WTC11 (cell line): ENCODE measurements at regions not wholly inside any gene's neighbourhood (a gene's known extent, or its start where the extent isn't known, plus 50 kb on each side); places are given as distances from the start of the nearest gene placed in this dataset.

ENCODE experiments used
- ATAC-seq: fragments of 200-7000 bp; cut with Tn5 transposase; 2 replicates; pipeline ENCODE4 v1.10.0; 2021; ENCODE audit warnings: mild to moderate bottlenecking, moderate library complexity
- CTCF ChIA-PET: fragments of 300-600 bp; sonication (Branson Sonifier 250); formaldehyde crosslinking; loops from one replicate; lab custom pipeline; 2021; ENCODE audit warnings: antibody characterized with exemption; lab: Charles Lee
- POLR2A ChIA-PET: fragments of 350-600 bp; sonication (Branson Sonifier 250); formaldehyde crosslinking; loops from one replicate; lab custom pipeline; 2021; ENCODE audit warnings: antibody characterized with exemption; lab: Charles Lee
- DNase-seq: peaks from one replicate; pipeline ENCODE4 v3.0.0; 2021; ENCODE audit warnings: low spot score
- H3K27ac Mint-ChIP-seq: 2 replicates; pipeline ENCODE4 v1.8.0; 2021; ENCODE audit warnings: mixed read lengths
- H3K27me3 Mint-ChIP-seq: 2 replicates; pipeline ENCODE4 v1.8.0; 2021; ENCODE audit warnings: low read depth, mild to moderate bottlenecking, moderate library complexity, mixed read lengths
- H3K36me3 Mint-ChIP-seq: 2 replicates; pipeline ENCODE4 v1.8.0; 2021; ENCODE audit warnings: mixed read lengths
- H3K4me1 Mint-ChIP-seq: 2 replicates; pipeline ENCODE4 v1.8.0; 2022; ENCODE audit warnings: mixed read lengths
- H3K4me3 Mint-ChIP-seq: 2 replicates; pipeline ENCODE4 v1.8.0; 2021; ENCODE audit warnings: mild to moderate bottlenecking, moderate library complexity, mixed read lengths
- H3K9me3 Mint-ChIP-seq: 2 replicates; pipeline ENCODE4 v1.8.0; 2021; ENCODE audit warnings: mixed read lengths
- CREB1 ChIP-seq: sonication (generic); formaldehyde crosslinking; IDR thresholded peaks from 2 replicates; pipeline ENCODE4 v1.8.0; 2023; ENCODE audit warnings: mild to moderate bottlenecking, missing genetic modification reagents
- GRHL2 ChIP-seq: fragments of 250-450 bp; sonication (Bioruptor Pico); IDR thresholded peaks from 2 replicates; pipeline ENCODE4 v1.8.0; 2022; ENCODE audit warnings: mild to moderate bottlenecking, moderate library complexity; ENCODE audit not compliant: insufficient replicate concordance, severe bottlenecking
- KAT7 ChIP-seq: sonication (generic); formaldehyde crosslinking; IDR thresholded peaks from 2 replicates; pipeline ENCODE4 v1.8.1; 2023; ENCODE audit warnings: missing genetic modification reagents, mild to moderate bottlenecking, borderline replicate concordance
- SOX15 ChIP-seq: fragments of 250-450 bp; sonication (Bioruptor Pico); IDR thresholded peaks from 2 replicates; pipeline ENCODE4 v1.9.0; 2021; ENCODE audit warnings: mild to moderate bottlenecking
- SP1 ChIP-seq: sonication (generic); formaldehyde crosslinking; conservative IDR thresholded peaks from 2 replicates; pipeline ENCODE4 v1.8.1; 2022; ENCODE audit warnings: missing genetic modification reagents
- ZNF671 ChIP-seq: fragments of 250-450 bp; sonication (Bioruptor Pico); IDR thresholded peaks from 2 replicates; pipeline ENCODE4 v1.8.0; 2021; ENCODE audit warnings: mild to moderate bottlenecking
- TF ChIP-seq, protein P1 (sequence below): fragments of 250-450 bp; sonication (Bioruptor Pico); IDR thresholded peaks from 2 replicates; pipeline ENCODE4 v1.9.0; 2021; ENCODE audit warnings: mild to moderate bottlenecking
- TF ChIP-seq, protein P2 (sequence below): sonication (generic); formaldehyde crosslinking; IDR thresholded peaks from 2 replicates; pipeline ENCODE4 v1.8.1; 2022; ENCODE audit warnings: mild to moderate bottlenecking, missing genetic modification reagents, moderate library complexity, borderline replicate concordance
- TF ChIP-seq, protein P3 (sequence below): fragments of 250-450 bp; sonication (Bioruptor Pico); IDR thresholded peaks from 2 replicates; pipeline ENCODE4 v1.9.0; 2021; ENCODE audit warnings: mild to moderate bottlenecking
- TF ChIP-seq, protein P4 (sequence below): sonication (generic); formaldehyde crosslinking; IDR thresholded peaks from 2 replicates; pipeline ENCODE4 v1.8.1; 2023; ENCODE audit warnings: mild to moderate bottlenecking, moderate library complexity, missing genetic modification reagents
- TF ChIP-seq, protein P5 (sequence below): sonication (generic); formaldehyde crosslinking; IDR thresholded peaks from 2 replicates; pipeline ENCODE4 v1.8.0; 2022; ENCODE audit warnings: mild to moderate bottlenecking, missing genetic modification reagents
- TF ChIP-seq, protein P6 (sequence below): sonication (generic); formaldehyde crosslinking; conservative IDR thresholded peaks from 2 replicates; pipeline ENCODE4 v1.8.1; 2023; ENCODE audit warnings: mild to moderate bottlenecking, low read depth, missing genetic modification reagents, moderate library complexity
- TF ChIP-seq, protein P7 (sequence below): sonication (generic); formaldehyde crosslinking; IDR thresholded peaks from 2 replicates; pipeline ENCODE4 v1.8.0; 2023; ENCODE audit warnings: mild to moderate bottlenecking, missing genetic modification reagents
- TF ChIP-seq, protein P8 (sequence below): sonication (generic); formaldehyde crosslinking; IDR thresholded peaks from 2 replicates; pipeline ENCODE4 v1.8.0; 2023; ENCODE audit warnings: missing genetic modification reagents, mild to moderate bottlenecking, borderline replicate concordance

DNA sequence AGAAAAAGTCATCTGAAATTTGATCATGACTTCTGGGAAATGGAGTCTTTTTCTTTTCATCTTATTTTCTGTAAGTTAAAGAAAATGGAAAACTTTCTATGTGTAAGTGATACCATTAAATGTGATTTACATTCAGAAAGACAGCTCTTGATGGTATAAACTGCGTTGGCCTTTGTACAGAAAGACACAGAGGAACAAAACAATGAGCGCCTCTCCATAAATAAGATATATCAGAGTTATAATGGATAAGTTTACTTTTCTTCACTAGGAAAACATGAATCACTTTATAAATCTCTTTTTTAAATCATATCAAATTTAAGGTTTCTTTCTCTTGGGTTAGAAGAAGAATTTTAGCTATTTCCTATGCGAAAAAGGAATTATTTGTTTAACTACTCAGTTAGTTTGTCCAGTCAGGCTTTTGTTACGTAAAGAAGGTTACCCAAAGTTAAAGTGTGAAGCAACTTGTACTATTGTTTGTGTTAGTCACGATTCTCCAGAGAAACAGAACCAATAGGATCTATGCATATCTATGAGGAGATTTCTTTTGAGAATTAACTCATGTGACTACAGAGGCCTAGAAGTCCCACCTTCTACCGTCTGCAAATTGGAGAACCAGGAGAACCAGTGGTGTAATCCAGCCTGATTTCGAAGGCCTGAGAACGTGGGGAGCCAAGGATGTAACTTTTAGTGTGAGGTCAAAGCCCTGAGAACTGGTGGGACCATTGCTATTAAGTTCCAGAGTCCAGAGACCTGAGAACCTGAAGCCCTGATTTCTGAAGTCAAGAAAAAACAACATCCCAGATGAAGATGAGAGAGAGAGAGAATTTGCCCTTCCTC is 295.4 kb upstream of the KCNJ16 start (continued):
- TF ChIP-seq, protein P1, sequence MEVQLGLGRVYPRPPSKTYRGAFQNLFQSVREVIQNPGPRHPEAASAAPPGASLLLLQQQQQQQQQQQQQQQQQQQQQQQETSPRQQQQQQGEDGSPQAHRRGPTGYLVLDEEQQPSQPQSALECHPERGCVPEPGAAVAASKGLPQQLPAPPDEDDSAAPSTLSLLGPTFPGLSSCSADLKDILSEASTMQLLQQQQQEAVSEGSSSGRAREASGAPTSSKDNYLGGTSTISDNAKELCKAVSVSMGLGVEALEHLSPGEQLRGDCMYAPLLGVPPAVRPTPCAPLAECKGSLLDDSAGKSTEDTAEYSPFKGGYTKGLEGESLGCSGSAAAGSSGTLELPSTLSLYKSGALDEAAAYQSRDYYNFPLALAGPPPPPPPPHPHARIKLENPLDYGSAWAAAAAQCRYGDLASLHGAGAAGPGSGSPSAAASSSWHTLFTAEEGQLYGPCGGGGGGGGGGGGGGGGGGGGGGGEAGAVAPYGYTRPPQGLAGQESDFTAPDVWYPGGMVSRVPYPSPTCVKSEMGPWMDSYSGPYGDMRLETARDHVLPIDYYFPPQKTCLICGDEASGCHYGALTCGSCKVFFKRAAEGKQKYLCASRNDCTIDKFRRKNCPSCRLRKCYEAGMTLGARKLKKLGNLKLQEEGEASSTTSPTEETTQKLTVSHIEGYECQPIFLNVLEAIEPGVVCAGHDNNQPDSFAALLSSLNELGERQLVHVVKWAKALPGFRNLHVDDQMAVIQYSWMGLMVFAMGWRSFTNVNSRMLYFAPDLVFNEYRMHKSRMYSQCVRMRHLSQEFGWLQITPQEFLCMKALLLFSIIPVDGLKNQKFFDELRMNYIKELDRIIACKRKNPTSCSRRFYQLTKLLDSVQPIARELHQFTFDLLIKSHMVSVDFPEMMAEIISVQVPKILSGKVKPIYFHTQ (CRISPR knock-in tag), result no peak
- TF ChIP-seq CREB1 (CRISPR knock-in tag), result no peak
- TF ChIP-seq, protein P2, sequence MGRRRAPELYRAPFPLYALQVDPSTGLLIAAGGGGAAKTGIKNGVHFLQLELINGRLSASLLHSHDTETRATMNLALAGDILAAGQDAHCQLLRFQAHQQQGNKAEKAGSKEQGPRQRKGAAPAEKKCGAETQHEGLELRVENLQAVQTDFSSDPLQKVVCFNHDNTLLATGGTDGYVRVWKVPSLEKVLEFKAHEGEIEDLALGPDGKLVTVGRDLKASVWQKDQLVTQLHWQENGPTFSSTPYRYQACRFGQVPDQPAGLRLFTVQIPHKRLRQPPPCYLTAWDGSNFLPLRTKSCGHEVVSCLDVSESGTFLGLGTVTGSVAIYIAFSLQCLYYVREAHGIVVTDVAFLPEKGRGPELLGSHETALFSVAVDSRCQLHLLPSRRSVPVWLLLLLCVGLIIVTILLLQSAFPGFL, result no peak
- TF ChIP-seq, protein P3, sequence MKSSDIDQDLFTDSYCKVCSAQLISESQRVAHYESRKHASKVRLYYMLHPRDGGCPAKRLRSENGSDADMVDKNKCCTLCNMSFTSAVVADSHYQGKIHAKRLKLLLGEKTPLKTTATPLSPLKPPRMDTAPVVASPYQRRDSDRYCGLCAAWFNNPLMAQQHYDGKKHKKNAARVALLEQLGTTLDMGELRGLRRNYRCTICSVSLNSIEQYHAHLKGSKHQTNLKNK (CRISPR knock-in tag), result no peak
- TF ChIP-seq, protein P4, sequence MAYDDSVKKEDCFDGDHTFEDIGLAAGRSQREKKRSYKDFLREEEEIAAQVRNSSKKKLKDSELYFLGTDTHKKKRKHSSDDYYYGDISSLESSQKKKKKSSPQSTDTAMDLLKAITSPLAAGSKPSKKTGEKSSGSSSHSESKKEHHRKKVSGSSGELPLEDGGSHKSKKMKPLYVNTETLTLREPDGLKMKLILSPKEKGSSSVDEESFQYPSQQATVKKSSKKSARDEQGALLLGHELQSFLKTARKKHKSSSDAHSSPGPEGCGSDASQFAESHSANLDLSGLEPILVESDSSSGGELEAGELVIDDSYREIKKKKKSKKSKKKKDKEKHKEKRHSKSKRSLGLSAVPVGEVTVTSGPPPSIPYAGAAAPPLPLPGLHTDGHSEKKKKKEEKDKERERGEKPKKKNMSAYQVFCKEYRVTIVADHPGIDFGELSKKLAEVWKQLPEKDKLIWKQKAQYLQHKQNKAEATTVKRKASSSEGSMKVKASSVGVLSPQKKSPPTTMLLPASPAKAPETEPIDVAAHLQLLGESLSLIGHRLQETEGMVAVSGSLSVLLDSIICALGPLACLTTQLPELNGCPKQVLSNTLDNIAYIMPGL (CRISPR knock-in tag), result no peak
- TF ChIP-seq, all 79 proteins: peak for 0

DNA sequence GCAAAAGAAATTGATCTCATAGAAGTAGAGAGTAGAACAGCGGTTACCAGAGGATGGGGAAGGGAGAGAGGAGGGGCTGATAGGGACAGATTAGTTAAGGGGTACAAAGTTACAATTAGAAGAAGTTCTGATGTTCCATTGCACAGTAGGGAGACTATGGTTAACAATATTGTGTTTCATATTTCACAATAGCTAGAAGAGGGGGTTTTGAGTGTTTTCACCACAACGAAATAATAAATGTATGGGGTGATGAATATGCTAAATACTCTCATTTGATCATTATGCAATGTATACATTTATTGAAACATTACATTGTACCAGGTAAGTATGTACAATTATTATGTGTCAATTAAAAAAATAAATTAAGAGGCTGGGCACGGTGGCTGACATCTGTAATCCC is 291.2 kb upstream of the KCNJ16 start:
- Mint-ChIP-seq H3K4me3 (no peak overlapping the region), H3K27ac (no peak overlapping the region)
- CTCF ChIA-PET, result interaction anchor here (0.6 to 1.0 kb wide), 2 partner anchors 65 to 303 kb away, joined by 3 to 4 read pairs; no protein-coding TSS in a partner anchor

More for the DNA sequence above, 291.2 kb upstream of the KCNJ16 start:
- TF ChIP-seq, protein P5, sequence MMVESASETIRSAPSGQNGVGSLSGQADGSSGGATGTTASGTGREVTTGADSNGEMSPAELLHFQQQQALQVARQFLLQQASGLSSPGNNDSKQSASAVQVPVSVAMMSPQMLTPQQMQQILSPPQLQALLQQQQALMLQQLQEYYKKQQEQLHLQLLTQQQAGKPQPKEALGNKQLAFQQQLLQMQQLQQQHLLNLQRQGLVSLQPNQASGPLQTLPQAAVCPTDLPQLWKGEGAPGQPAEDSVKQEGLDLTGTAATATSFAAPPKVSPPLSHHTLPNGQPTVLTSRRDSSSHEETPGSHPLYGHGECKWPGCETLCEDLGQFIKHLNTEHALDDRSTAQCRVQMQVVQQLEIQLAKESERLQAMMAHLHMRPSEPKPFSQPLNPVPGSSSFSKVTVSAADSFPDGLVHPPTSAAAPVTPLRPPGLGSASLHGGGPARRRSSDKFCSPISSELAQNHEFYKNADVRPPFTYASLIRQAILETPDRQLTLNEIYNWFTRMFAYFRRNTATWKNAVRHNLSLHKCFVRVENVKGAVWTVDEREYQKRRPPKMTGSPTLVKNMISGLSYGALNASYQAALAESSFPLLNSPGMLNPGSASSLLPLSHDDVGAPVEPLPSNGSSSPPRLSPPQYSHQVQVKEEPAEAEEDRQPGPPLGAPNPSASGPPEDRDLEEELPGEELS (CRISPR knock-in tag), result no peak
- TF ChIP-seq, protein P3 (CRISPR knock-in tag), result no peak
- TF ChIP-seq, protein P6, sequence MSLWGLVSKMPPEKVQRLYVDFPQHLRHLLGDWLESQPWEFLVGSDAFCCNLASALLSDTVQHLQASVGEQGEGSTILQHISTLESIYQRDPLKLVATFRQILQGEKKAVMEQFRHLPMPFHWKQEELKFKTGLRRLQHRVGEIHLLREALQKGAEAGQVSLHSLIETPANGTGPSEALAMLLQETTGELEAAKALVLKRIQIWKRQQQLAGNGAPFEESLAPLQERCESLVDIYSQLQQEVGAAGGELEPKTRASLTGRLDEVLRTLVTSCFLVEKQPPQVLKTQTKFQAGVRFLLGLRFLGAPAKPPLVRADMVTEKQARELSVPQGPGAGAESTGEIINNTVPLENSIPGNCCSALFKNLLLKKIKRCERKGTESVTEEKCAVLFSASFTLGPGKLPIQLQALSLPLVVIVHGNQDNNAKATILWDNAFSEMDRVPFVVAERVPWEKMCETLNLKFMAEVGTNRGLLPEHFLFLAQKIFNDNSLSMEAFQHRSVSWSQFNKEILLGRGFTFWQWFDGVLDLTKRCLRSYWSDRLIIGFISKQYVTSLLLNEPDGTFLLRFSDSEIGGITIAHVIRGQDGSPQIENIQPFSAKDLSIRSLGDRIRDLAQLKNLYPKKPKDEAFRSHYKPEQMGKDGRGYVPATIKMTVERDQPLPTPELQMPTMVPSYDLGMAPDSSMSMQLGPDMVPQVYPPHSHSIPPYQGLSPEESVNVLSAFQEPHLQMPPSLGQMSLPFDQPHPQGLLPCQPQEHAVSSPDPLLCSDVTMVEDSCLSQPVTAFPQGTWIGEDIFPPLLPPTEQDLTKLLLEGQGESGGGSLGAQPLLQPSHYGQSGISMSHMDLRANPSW (CRISPR knock-in tag), result no peak
- no peak for TF ChIP-seq SOX15 (CRISPR knock-in tag)
- no peak for TF ChIP-seq ZNF671 (CRISPR knock-in tag)
- TF ChIP-seq, protein P7, sequence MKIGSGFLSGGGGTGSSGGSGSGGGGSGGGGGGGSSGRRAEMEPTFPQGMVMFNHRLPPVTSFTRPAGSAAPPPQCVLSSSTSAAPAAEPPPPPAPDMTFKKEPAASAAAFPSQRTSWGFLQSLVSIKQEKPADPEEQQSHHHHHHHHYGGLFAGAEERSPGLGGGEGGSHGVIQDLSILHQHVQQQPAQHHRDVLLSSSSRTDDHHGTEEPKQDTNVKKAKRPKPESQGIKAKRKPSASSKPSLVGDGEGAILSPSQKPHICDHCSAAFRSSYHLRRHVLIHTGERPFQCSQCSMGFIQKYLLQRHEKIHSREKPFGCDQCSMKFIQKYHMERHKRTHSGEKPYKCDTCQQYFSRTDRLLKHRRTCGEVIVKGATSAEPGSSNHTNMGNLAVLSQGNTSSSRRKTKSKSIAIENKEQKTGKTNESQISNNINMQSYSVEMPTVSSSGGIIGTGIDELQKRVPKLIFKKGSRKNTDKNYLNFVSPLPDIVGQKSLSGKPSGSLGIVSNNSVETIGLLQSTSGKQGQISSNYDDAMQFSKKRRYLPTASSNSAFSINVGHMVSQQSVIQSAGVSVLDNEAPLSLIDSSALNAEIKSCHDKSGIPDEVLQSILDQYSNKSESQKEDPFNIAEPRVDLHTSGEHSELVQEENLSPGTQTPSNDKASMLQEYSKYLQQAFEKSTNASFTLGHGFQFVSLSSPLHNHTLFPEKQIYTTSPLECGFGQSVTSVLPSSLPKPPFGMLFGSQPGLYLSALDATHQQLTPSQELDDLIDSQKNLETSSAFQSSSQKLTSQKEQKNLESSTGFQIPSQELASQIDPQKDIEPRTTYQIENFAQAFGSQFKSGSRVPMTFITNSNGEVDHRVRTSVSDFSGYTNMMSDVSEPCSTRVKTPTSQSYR (CRISPR knock-in tag), result no peak
- TF ChIP-seq GRHL2 (CRISPR knock-in tag), result no peak
- TF ChIP-seq, protein P8, sequence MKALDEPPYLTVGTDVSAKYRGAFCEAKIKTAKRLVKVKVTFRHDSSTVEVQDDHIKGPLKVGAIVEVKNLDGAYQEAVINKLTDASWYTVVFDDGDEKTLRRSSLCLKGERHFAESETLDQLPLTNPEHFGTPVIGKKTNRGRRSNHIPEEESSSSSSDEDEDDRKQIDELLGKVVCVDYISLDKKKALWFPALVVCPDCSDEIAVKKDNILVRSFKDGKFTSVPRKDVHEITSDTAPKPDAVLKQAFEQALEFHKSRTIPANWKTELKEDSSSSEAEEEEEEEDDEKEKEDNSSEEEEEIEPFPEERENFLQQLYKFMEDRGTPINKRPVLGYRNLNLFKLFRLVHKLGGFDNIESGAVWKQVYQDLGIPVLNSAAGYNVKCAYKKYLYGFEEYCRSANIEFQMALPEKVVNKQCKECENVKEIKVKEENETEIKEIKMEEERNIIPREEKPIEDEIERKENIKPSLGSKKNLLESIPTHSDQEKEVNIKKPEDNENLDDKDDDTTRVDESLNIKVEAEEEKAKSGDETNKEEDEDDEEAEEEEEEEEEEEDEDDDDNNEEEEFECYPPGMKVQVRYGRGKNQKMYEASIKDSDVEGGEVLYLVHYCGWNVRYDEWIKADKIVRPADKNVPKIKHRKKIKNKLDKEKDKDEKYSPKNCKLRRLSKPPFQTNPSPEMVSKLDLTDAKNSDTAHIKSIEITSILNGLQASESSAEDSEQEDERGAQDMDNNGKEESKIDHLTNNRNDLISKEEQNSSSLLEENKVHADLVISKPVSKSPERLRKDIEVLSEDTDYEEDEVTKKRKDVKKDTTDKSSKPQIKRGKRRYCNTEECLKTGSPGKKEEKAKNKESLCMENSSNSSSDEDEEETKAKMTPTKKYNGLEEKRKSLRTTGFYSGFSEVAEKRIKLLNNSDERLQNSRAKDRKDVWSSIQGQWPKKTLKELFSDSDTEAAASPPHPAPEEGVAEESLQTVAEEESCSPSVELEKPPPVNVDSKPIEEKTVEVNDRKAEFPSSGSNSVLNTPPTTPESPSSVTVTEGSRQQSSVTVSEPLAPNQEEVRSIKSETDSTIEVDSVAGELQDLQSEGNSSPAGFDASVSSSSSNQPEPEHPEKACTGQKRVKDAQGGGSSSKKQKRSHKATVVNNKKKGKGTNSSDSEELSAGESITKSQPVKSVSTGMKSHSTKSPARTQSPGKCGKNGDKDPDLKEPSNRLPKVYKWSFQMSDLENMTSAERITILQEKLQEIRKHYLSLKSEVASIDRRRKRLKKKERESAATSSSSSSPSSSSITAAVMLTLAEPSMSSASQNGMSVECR (CRISPR knock-in tag), result no peak
- TF ChIP-seq KAT7 (CRISPR knock-in tag), result no peak
- no peak for TF ChIP-seq SP1 (CRISPR knock-in tag)
- ATAC-seq, result no peak
- Mint-ChIP-seq H3K36me3 (no peaks in the 10 kb centered on the region), H3K9me3 (peaks cover 9% of the 10 kb centered on the region; the same call in 1 of the 2 replicates), H3K27me3 (no peaks in the 10 kb centered on the region), H3K4me1 (peaks cover 7% of the 10 kb centered on the region)
- POLR2A ChIA-PET, result no interaction called here
- DNase-seq, result no peak
